ENCODE measurements at regions not wholly inside any gene's neighbourhood (a gene's known extent, or its start where the extent isn't known, plus 50 kb on each side); places are given as distances from the start of the nearest gene placed in this dataset.

DNA sequence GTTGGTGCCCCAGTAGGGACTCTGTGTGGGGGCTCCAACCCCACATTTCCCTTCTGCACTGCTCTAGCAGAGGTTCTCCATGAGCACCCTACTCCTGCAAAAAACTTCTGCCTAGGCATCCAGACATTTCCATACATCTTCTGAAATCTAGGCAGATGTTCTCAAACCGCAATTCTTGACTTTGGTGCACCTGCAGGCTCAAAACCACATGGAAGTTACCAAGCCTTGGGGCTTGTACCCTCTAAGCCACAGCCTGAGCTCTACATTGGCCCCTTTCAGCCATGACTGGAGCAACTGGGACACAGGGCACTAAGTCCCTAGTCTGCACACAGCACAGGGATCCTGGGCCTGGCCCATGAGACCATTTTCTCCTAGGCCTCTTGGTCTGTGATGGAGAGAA is 66.5 kb upstream of the VGLL3 start:
- TF ChIP-seq, protein P1, sequence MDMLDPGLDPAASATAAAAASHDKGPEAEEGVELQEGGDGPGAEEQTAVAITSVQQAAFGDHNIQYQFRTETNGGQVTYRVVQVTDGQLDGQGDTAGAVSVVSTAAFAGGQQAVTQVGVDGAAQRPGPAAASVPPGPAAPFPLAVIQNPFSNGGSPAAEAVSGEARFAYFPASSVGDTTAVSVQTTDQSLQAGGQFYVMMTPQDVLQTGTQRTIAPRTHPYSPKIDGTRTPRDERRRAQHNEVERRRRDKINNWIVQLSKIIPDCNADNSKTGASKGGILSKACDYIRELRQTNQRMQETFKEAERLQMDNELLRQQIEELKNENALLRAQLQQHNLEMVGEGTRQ (IDR thresholded peaks at IDR 0.05; ENCODE audit: low read depth, low read length) = no peak
- TF ChIP-seq MXI1 (IDR thresholded peaks at IDR 0.05; ENCODE audit: borderline replicate concordance, low read depth, low read length) (no peak), CEBPB (IDR thresholded peaks at IDR 0.05; ENCODE audit: low read depth, low read length) (no peak), RCOR1 (IDR thresholded peaks at IDR 0.05; ENCODE audit: insufficient replicate concordance, low read length) (no peak), MAFK (IDR thresholded peaks at IDR 0.05; ENCODE audit: low read depth, low read length) (no peak), RFX5 (IDR thresholded peaks at IDR 0.05; ENCODE audit: low read depth, low read length) (no peak), RAD21 (IDR thresholded peaks at IDR 0.05; ENCODE audit: low read length) (no peak), FOS (IDR thresholded peaks at IDR 0.05; ENCODE audit: low read depth, low read length) (no peak), NFE2L2 (IDR thresholded peaks at IDR 0.05; ENCODE audit: low read depth, low read length) (no peak), CHD1 (IDR thresholded peaks at IDR 0.05; ENCODE audit: low read depth, low read length) (no peak), POLR2A (IDR thresholded peaks at IDR 0.05; ENCODE audit: low read depth, low read length) (no peak), MAZ (IDR thresholded peaks at IDR 0.05; ENCODE audit: borderline replicate concordance, low read depth, low read length) (no peak), BHLHE40 (IDR thresholded peaks at IDR 0.05; ENCODE audit: low read depth, low read length) (no peak), SMC3 (IDR thresholded peaks at IDR 0.05; ENCODE audit: low read depth, low read length) (no peak)
- TF ChIP-seq, protein P2, sequence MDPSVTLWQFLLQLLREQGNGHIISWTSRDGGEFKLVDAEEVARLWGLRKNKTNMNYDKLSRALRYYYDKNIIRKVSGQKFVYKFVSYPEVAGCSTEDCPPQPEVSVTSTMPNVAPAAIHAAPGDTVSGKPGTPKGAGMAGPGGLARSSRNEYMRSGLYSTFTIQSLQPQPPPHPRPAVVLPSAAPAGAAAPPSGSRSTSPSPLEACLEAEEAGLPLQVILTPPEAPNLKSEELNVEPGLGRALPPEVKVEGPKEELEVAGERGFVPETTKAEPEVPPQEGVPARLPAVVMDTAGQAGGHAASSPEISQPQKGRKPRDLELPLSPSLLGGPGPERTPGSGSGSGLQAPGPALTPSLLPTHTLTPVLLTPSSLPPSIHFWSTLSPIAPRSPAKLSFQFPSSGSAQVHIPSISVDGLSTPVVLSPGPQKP (IDR thresholded peaks at IDR 0.05; ENCODE audit: borderline replicate concordance, low read depth, low read length) = no peak
- TF ChIP-seq, protein P3, sequence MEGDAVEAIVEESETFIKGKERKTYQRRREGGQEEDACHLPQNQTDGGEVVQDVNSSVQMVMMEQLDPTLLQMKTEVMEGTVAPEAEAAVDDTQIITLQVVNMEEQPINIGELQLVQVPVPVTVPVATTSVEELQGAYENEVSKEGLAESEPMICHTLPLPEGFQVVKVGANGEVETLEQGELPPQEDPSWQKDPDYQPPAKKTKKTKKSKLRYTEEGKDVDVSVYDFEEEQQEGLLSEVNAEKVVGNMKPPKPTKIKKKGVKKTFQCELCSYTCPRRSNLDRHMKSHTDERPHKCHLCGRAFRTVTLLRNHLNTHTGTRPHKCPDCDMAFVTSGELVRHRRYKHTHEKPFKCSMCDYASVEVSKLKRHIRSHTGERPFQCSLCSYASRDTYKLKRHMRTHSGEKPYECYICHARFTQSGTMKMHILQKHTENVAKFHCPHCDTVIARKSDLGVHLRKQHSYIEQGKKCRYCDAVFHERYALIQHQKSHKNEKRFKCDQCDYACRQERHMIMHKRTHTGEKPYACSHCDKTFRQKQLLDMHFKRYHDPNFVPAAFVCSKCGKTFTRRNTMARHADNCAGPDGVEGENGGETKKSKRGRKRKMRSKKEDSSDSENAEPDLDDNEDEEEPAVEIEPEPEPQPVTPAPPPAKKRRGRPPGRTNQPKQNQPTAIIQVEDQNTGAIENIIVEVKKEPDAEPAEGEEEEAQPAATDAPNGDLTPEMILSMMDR (conservative IDR thresholded peaks at IDR 0.05; ENCODE audit: low read depth, low read length) = no peak
- H3K23ac ChIP-seq (ENCODE audit: low read depth, low read length) = no peak overlapping the region
- ChIA-PET CTCF (no interaction called here), POLR2A (ENCODE audit: unreplicated experiment) (no interaction called here)
- H3K14ac ChIP-seq (replicated peaks; ENCODE audit: low read depth, low read length) = no peak overlapping the region
- no peak overlapping the region for H3K4me3 ChIP-seq (ENCODE audit: insufficient read depth, low read depth, low read length)
- no peak overlapping the region for H4K5ac ChIP-seq (ENCODE audit: low read depth, low read length)
- H3K27me3 ChIP-seq (ENCODE audit: control insufficient read depth, insufficient read depth, low read length) = peaks cover under 1% of the 10 kb centered on the region; the same call in 1 of the 2 replicates
- DNase-seq = no peak
- dilution Hi-C loops (cut with HindIII; ENCODE audit: low sequenced_read_pairs, unreplicated experiment) = no loop called here
- no peak overlapping the region for H2AK9ac ChIP-seq (replicated peaks; ENCODE audit: low read depth, low read length, poor library complexity)
- no peaks in the 10 kb centered on the region for H3K9me3 ChIP-seq (ENCODE audit: control insufficient read depth, insufficient read depth, low read length)
- H3K9me1 ChIP-seq (ENCODE audit: insufficient read depth, low read length) = no peaks in the 10 kb centered on the region
- no peak overlapping the region for H2AFZ ChIP-seq (replicated peaks; ENCODE audit: low read length, poor library complexity)
- H3K27ac ChIP-seq (ENCODE audit: insufficient read depth, low read length) = no peak overlapping the region
- BruUV-seq (replicated peaks) = no TSS peak
- H3K36me3 ChIP-seq (ENCODE audit: control insufficient read depth, insufficient read depth, low read length) = no peaks in the 10 kb centered on the region
- H2BK15ac ChIP-seq (ENCODE audit: low read depth, low read length) = no peak overlapping the region
- no peak overlapping the region for H2AK5ac ChIP-seq (ENCODE audit: low read depth, low read length)
- no peaks in the 10 kb centered on the region for H3K4me1 ChIP-seq (ENCODE audit: control insufficient read depth, insufficient read depth, low read length)
- no peak overlapping the region for H2BK20ac ChIP-seq (ENCODE audit: low read depth, low read length)
- no peak overlapping the region for H3K56ac ChIP-seq (ENCODE audit: extremely low read depth, insufficient read depth, low read length)
- no peak overlapping the region for H2BK120ac ChIP-seq (ENCODE audit: low read depth, low read length)
- H3K4ac ChIP-seq (ENCODE audit: low read depth, low read length) = no peak overlapping the region
- H2BK5ac ChIP-seq (ENCODE audit: low read depth, low read length, poor library complexity, severe bottlenecking) = no peak overlapping the region
- WGBS, 2 experiments (ENCODE audit: extremely low coverage in 2 of 2, insufficient read length in 1 of 2) = 63% methylated on average over 1 of the region's 1 CpG; no CpG with 5 or more reads in 1 of the 2 experiments
- intact Hi-C loops (cut with micrococcal nuclease) = no loop called here
- H4K91ac ChIP-seq (ENCODE audit: insufficient read depth, low read depth, low read length) = no peak overlapping the region
- no peak overlapping the region for H3K18ac ChIP-seq (ENCODE audit: low read depth, low read length)
- no peak overlapping the region for H4K8ac ChIP-seq (ENCODE audit: low read depth in 2 of 2, low read length in 2 of 2)
- H3K4me2 ChIP-seq (ENCODE audit: low read depth, low read length) = no peak overlapping the region
- no peaks in the 10 kb centered on the region for H3K79me1 ChIP-seq (ENCODE audit: low read depth in 1 of 2, low read length in 2 of 2)
- no peaks in the 10 kb centered on the region for H4K20me1 ChIP-seq (ENCODE audit: insufficient read depth, low read length)
- in situ Hi-C loops (cut with MboI; ENCODE audit: low sequenced_read_pairs) = no loop called here
- no peak overlapping the region for H3K9ac ChIP-seq (ENCODE audit: low read depth, low read length)
- ATAC-seq (ENCODE audit: low read depth) = no peak
